HepG2 (cell line): ENCODE measurements at regions not wholly inside any gene's neighbourhood (a gene's known extent, or its start where the extent isn't known, plus 50 kb on each side); places are given as distances from the start of the nearest gene placed in this dataset.

Source experiments
- ATAC-seq: fragments of 200-7000 bp; cut with Tn5 transposase; 3 replicates; pipeline ENCODE4 v1.9.1; 2020; ENCODE audit warnings: mild to moderate bottlenecking, moderate library complexity
- BruUV-seq: library from RNA; stranded (reverse); fragments of 400-500 nt; replicated peaks from 2 replicates; lab custom pipeline; 2021; lab: Mats Ljungman, UMichigan
- CTCF ChIA-PET: fragments of 300-600 bp; formaldehyde crosslinking; extraction: SDS; loops from one replicate; lab custom pipeline; 2021; ENCODE audit warnings: low total read pairs, inconsistent platforms, low intra/inter-chr PET ratio; lab: Yijun Ruan, JAX
- POLR2A ChIA-PET: fragments of 350-600 bp; sonication (Branson Sonifier 250); formaldehyde crosslinking; loops from one replicate; lab custom pipeline; 2020; ENCODE audit warnings: antibody characterized with exemption, inconsistent platforms; lab: Yijun Ruan, JAX
- DNase-seq: peaks from one replicate; pipeline ENCODE4 v3.0.0-alpha.2; 2015; ENCODE audit warnings: low spot score
- FAIRE-seq: peaks from 3 replicates; lab custom pipeline; 2011; peaks lifted over from hg19 to GRCh38; lab: Jason Lieb, UNC
- H2AFZ ChIP-seq: one replicate; pipeline ENCODE4 v1.6.1; 2011; ENCODE audit warnings: low read length, inconsistent platforms
- H3K27ac ChIP-seq: fragments of 300-600 bp; 3 replicates; pipeline ENCODE4 v1.8.0; 2011; ENCODE audit warnings: mixed run types, mild to moderate bottlenecking, mixed read lengths, low read length, inconsistent platforms; ENCODE audit not compliant: insufficient read depth; ENCODE audit errors: extremely low read length
- H3K27me3 ChIP-seq, 2 experiments: fragments of 200-600 bp in 1 of 2; 2 replicates in 1 of 2; 3 replicates in 1 of 2; pipeline versions ENCODE4 v1.6.0 to v1.8.0; 2011; ENCODE audit warnings: low read length in 2 of 2, mild to moderate bottlenecking in 2 of 2, moderate library complexity in 2 of 2, inconsistent platforms in 1 of 2; ENCODE audit not compliant: insufficient read depth in 2 of 2, control insufficient read depth in 1 of 2
- H3K36me3 ChIP-seq, 2 experiments: fragments of 200-600 bp in 1 of 2; replicated peaks in 1 of 2; 2 replicates in 1 of 2; 3 replicates in 1 of 2; pipeline versions ENCODE4 v1.5.1 to v1.8.0; 2011; ENCODE audit warnings: low read length in 2 of 2, inconsistent platforms in 1 of 2; ENCODE audit not compliant: insufficient read depth in 2 of 2, control insufficient read depth in 1 of 2
- H3K4me1 ChIP-seq: 2 replicates; pipeline ENCODE4 v1.5.1; 2012; ENCODE audit warnings: low read length, inconsistent platforms; ENCODE audit not compliant: insufficient read depth
- H3K4me2 ChIP-seq: 2 replicates; pipeline ENCODE4 v1.6.0; 2011; ENCODE audit warnings: low read depth, low read length, inconsistent platforms
- H3K4me3 ChIP-seq, 3 experiments: fragments of 200-600 bp in 1 of 3; sonication (generic), shearing (Covaris generic) in 1 of 3; replicated peaks in 1 of 3; 2 replicates each; pipeline ENCODE4 v1.5.1; 2011 to 2016; ENCODE audit warnings: low read length in 3 of 3, inconsistent platforms in 2 of 3, low read depth in 2 of 3, mild to moderate bottlenecking in 2 of 3, control low read depth in 1 of 3, mixed read lengths in 1 of 3; ENCODE audit not compliant: insufficient read depth in 1 of 3
- H3K79me2 ChIP-seq: one replicate; pipeline ENCODE4 v1.6.1; 2011; ENCODE audit warnings: low read length, inconsistent platforms; ENCODE audit not compliant: insufficient read depth
- H3K9ac ChIP-seq: 2 replicates; pipeline ENCODE4 v1.6.0; 2011; ENCODE audit warnings: mild to moderate bottlenecking, low read depth, low read length, inconsistent platforms; ENCODE audit not compliant: insufficient read depth
- H3K9me3 ChIP-seq: 2 replicates; pipeline ENCODE4 v1.5.1; 2012; ENCODE audit warnings: mild to moderate bottlenecking, low read length
- H4K20me1 ChIP-seq: 2 replicates; pipeline ENCODE4 v1.6.0; 2011; ENCODE audit warnings: inconsistent platforms, mild to moderate bottlenecking, low read length, moderate library complexity; ENCODE audit not compliant: insufficient read depth
- IKZF1 ChIP-seq: fragments of 450-650 bp; IDR thresholded peaks from 2 replicates; pipeline ENCODE4 v1.7.1; 2016
- IRX3 ChIP-seq: sonication (generic); formaldehyde crosslinking; IDR thresholded peaks from 2 replicates; pipeline ENCODE4 v1.8.1; 2023; ENCODE audit warnings: mild to moderate bottlenecking, low read depth, missing genetic modification reagents, borderline replicate concordance
- KLF6 ChIP-seq: IDR thresholded peaks from 2 replicates; pipeline ENCODE4 v1.8.0; 2016; ENCODE audit warnings: missing biosample characterization, missing genetic modification reagents
- MED13 ChIP-seq: sonication (generic); formaldehyde crosslinking; IDR thresholded peaks from 2 replicates; pipeline ENCODE4 v1.5.0; 2020; ENCODE audit warnings: missing genetic modification reagents
- PHF8 ChIP-seq: sonication (generic); formaldehyde crosslinking; IDR thresholded peaks from 2 replicates; pipeline ENCODE4 v1.5.0; 2020; ENCODE audit warnings: missing genetic modification reagents
- SALL1 ChIP-seq: sonication (generic); formaldehyde crosslinking; IDR thresholded peaks from 2 replicates; pipeline ENCODE4 v1.8.0; 2022; ENCODE audit warnings: mild to moderate bottlenecking, missing genetic modification reagents
- SMARCE1 ChIP-seq: fragments of 450-650 bp; IDR thresholded peaks from 2 replicates; pipeline ENCODE4 v1.6.1; 2017; ENCODE audit warnings: borderline replicate concordance
- SRF ChIP-seq: IDR thresholded peaks from 2 replicates; pipeline ENCODE4 v1.6.1; 2011; ENCODE audit warnings: mild to moderate bottlenecking, low read depth, low read length, moderate library complexity
- ZNF549 ChIP-seq: sonication (generic); formaldehyde crosslinking; IDR thresholded peaks from 2 replicates; pipeline ENCODE4 v1.5.0; 2020; ENCODE audit warnings: missing genetic modification reagents
- ZNF652 ChIP-seq: IDR thresholded peaks from 2 replicates; pipeline ENCODE4 v1.6.1; 2016; ENCODE audit warnings: low read depth, borderline replicate concordance
- ZNF720 ChIP-seq: sonication (generic); formaldehyde crosslinking; IDR thresholded peaks from 2 replicates; pipeline ENCODE4 v1.4.0; 2020; ENCODE audit warnings: missing genetic modification reagents
- ZNF883 ChIP-seq: sonication (generic); formaldehyde crosslinking; IDR thresholded peaks from 2 replicates; pipeline ENCODE4 v1.5.1; 2020; ENCODE audit warnings: mild to moderate bottlenecking, missing genetic modification reagents; ENCODE audit errors: not compliant biosample characterization
- WGBS: methylation state at CpG from one replicate; pipeline ENCODE4 v1.1.6; 2017; ENCODE audit warnings: low lambda C conversion rate; 5-methylcytosine and 5-hydroxymethylcytosine counted together
- in situ Hi-C: cut with HindIII; loops from 2 replicates; pipeline ENCODE4 v1.10.0; 2017; ENCODE audit warnings: low pct_unique_long_range_greater_than_20kb; ENCODE audit not compliant: extremely low pct_ligation_motif_present
- intact Hi-C: fragments of 100-400 bp; cut with micrococcal nuclease; formaldehyde crosslinking; loops from one replicate; pipeline ENCODE4 v1.10.0; 2022; ENCODE audit not compliant: unreplicated experiment
- TF ChIP-seq, protein P1 (sequence below): sonication (generic); formaldehyde crosslinking; IDR thresholded peaks from 2 replicates; pipeline ENCODE4 v1.5.0; 2020; ENCODE audit warnings: missing genetic modification reagents, mild to moderate bottlenecking, borderline replicate concordance
- TF ChIP-seq, protein P2 (sequence below): sonication (generic); formaldehyde crosslinking; IDR thresholded peaks from 2 replicates; pipeline ENCODE4 v1.9.0; 2021; ENCODE audit warnings: missing genetic modification reagents, borderline replicate concordance
- TF ChIP-seq, protein P3 (sequence below): sonication (generic); formaldehyde crosslinking; IDR thresholded peaks from 2 replicates; pipeline ENCODE4 v1.9.0; 2022; ENCODE audit warnings: missing genetic modification reagents, mild to moderate bottlenecking, borderline replicate concordance
- TF ChIP-seq, protein P4 (sequence below): sonication (generic); formaldehyde crosslinking; IDR thresholded peaks from 2 replicates; pipeline ENCODE4 v1.4.0; 2020; ENCODE audit warnings: missing genetic modification reagents
- TF ChIP-seq, protein P5 (sequence below): sonication (generic); formaldehyde crosslinking; IDR thresholded peaks from 2 replicates; pipeline ENCODE4 v1.4.0; 2020; ENCODE audit warnings: mild to moderate bottlenecking, missing genetic modification reagents

DNA sequence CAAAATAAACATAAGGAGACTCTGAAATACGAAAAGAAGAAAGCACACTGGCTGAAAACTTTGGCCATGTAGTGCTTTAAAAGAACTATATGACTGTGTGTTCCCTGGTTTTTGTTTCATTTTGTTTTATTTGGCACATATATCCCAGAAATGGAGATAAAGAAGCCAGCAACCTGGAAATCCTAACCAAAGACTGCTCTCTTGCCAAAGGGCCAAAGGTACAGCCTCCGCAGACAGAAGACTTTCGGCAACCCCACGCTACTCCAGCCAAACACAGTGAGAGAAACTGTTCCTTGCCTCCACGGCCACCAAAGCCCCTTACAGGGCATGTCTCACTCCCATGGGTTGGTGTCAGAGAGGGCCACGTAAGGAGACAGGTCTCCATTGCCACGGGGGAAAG is 381.2 kb upstream of the NETO1 start:
- in situ Hi-C loops (no loop called here), intact Hi-C loops (no loop called here)
- FAIRE-seq (no peak), DNase-seq (no peak), ATAC-seq (no peak)
- Histone ChIP-seq H3K79me2 (no peaks in the 10 kb centered on the region), H4K20me1 (no peaks in the 10 kb centered on the region), H3K9ac (no peak overlapping the region), H3K36me3 (no peaks in the 10 kb centered on the region), H3K4me2 (no peak overlapping the region), H3K27ac (no peak overlapping the region), H3K4me1 (no peaks in the 10 kb centered on the region), H3K4me3 (no peak overlapping the region), H3K27me3 (no peaks in the 10 kb centered on the region), H3K9me3 (no peaks in the 10 kb centered on the region), H2AFZ (no peak overlapping the region)
- no TSS peak for BruUV-seq
- ChIA-PET POLR2A (no interaction called here), CTCF (no interaction called here)
- WGBS = 14% methylated on average over 7 of the region's 7 CpGs
- TF ChIP-seq, protein P1, sequence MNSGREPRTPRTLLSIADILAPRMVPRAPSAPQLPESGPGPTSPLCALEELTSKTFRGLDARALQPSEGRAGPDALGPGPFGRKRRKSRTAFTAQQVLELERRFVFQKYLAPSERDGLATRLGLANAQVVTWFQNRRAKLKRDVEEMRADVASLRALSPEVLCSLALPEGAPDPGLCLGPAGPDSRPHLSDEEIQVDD (CRISPR knock-in tag) = no peak
- TF ChIP-seq SRF (no peak), SMARCE1 (no peak), MED13 (no peak), IKZF1 (no peak), PHF8 (CRISPR knock-in tag) (no peak), IRX3 (no peak), ZNF720 (CRISPR knock-in tag) (no peak), ZNF883 (CRISPR knock-in tag) (no peak), ZNF652 (CRISPR knock-in tag) (no peak), KLF6 (CRISPR knock-in tag) (no peak), ZNF549 (CRISPR knock-in tag) (no peak), SALL1 (CRISPR knock-in tag) (no peak)
- TF ChIP-seq, protein P2, sequence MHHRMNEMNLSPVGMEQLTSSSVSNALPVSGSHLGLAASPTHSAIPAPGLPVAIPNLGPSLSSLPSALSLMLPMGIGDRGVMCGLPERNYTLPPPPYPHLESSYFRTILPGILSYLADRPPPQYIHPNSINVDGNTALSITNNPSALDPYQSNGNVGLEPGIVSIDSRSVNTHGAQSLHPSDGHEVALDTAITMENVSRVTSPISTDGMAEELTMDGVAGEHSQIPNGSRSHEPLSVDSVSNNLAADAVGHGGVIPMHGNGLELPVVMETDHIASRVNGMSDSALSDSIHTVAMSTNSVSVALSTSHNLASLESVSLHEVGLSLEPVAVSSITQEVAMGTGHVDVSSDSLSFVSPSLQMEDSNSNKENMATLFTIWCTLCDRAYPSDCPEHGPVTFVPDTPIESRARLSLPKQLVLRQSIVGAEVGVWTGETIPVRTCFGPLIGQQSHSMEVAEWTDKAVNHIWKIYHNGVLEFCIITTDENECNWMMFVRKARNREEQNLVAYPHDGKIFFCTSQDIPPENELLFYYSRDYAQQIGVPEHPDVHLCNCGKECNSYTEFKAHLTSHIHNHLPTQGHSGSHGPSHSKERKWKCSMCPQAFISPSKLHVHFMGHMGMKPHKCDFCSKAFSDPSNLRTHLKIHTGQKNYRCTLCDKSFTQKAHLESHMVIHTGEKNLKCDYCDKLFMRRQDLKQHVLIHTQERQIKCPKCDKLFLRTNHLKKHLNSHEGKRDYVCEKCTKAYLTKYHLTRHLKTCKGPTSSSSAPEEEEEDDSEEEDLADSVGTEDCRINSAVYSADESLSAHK = no peak
- TF ChIP-seq, protein P3, sequence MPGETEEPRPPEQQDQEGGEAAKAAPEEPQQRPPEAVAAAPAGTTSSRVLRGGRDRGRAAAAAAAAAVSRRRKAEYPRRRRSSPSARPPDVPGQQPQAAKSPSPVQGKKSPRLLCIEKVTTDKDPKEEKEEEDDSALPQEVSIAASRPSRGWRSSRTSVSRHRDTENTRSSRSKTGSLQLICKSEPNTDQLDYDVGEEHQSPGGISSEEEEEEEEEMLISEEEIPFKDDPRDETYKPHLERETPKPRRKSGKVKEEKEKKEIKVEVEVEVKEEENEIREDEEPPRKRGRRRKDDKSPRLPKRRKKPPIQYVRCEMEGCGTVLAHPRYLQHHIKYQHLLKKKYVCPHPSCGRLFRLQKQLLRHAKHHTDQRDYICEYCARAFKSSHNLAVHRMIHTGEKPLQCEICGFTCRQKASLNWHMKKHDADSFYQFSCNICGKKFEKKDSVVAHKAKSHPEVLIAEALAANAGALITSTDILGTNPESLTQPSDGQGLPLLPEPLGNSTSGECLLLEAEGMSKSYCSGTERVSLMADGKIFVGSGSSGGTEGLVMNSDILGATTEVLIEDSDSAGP (CRISPR knock-in tag) = no peak
- TF ChIP-seq, protein P4, sequence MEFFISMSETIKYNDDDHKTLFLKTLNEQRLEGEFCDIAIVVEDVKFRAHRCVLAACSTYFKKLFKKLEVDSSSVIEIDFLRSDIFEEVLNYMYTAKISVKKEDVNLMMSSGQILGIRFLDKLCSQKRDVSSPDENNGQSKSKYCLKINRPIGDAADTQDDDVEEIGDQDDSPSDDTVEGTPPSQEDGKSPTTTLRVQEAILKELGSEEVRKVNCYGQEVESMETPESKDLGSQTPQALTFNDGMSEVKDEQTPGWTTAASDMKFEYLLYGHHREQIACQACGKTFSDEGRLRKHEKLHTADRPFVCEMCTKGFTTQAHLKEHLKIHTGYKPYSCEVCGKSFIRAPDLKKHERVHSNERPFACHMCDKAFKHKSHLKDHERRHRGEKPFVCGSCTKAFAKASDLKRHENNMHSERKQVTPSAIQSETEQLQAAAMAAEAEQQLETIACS (CRISPR knock-in tag) = no peak
- TF ChIP-seq, protein P5, sequence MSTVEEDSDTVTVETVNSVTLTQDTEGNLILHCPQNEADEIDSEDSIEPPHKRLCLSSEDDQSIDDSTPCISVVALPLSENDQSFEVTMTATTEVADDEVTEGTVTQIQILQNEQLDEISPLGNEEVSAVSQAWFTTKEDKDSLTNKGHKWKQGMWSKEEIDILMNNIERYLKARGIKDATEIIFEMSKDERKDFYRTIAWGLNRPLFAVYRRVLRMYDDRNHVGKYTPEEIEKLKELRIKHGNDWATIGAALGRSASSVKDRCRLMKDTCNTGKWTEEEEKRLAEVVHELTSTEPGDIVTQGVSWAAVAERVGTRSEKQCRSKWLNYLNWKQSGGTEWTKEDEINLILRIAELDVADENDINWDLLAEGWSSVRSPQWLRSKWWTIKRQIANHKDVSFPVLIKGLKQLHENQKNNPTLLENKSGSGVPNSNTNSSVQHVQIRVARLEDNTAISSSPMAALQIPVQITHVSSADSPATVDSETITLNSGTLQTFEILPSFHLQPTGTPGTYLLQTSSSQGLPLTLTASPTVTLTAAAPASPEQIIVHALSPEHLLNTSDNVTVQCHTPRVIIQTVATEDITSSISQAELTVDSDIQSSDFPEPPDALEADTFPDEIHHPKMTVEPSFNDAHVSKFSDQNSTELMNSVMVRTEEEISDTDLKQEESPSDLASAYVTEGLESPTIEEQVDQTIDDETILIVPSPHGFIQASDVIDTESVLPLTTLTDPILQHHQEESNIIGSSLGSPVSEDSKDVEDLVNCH = no peak
